ENCODE measurements at regions not wholly inside any gene's neighbourhood (a gene's known extent, or its start where the extent isn't known, plus 50 kb on each side); places are given as distances from the start of the nearest gene placed in this dataset.

GRCh38 chr2:208847651-208848050 lies 441.1 kb downstream of the PTH2R start:
- no peak overlapping the region for H3K4me3 ChIP-seq (ENCODE audit: low read depth, low read length)
- TF ChIP-seq, protein P1, sequence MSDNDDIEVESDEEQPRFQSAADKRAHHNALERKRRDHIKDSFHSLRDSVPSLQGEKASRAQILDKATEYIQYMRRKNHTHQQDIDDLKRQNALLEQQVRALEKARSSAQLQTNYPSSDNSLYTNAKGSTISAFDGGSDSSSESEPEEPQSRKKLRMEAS (IDR thresholded peaks at IDR 0.05; ENCODE audit: low read depth, low read length), result no peak
- TF ChIP-seq MYC (IDR thresholded peaks at IDR 0.05; ENCODE audit: low read depth, low read length), result no peak
- TF ChIP-seq POLR2A (IDR thresholded peaks at IDR 0.05; ENCODE audit: extremely low read depth, insufficient read length), result no peak
- TF ChIP-seq, protein P2, sequence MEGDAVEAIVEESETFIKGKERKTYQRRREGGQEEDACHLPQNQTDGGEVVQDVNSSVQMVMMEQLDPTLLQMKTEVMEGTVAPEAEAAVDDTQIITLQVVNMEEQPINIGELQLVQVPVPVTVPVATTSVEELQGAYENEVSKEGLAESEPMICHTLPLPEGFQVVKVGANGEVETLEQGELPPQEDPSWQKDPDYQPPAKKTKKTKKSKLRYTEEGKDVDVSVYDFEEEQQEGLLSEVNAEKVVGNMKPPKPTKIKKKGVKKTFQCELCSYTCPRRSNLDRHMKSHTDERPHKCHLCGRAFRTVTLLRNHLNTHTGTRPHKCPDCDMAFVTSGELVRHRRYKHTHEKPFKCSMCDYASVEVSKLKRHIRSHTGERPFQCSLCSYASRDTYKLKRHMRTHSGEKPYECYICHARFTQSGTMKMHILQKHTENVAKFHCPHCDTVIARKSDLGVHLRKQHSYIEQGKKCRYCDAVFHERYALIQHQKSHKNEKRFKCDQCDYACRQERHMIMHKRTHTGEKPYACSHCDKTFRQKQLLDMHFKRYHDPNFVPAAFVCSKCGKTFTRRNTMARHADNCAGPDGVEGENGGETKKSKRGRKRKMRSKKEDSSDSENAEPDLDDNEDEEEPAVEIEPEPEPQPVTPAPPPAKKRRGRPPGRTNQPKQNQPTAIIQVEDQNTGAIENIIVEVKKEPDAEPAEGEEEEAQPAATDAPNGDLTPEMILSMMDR (IDR thresholded peaks at IDR 0.05; ENCODE audit: low read depth, low read length), result no peak
- no peak for DNase-seq (ENCODE audit: low read depth)

- DNase-seq (ENCODE audit: low read depth), result no peak
Measured at GRCh38 chr2:208854717-208855116, 448.1 kb downstream of the PTH2R start.

DNA sequence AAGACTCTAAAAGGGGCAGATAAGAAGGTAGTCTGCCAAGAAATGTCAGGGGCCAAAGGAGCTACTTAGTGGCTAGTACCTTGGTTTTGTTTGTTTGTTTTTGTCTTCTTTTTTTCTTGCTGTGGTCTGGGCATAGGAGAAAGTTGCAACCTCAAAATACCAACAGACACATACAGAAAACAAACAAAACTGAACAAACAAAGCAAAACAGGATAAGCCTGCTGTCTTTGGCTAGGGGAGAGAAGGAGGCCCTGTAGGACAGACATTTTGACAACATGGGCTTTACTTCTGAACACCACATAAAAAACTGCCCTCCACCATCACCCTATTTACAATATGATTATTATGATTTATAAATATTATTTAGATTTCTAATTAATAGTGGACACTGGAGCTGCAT lies 460.8 kb downstream of the PTH2R start:
- no peak overlapping the region for H3K4me3 ChIP-seq (ENCODE audit: low read depth, low read length)
- TF ChIP-seq POLR2A (IDR thresholded peaks at IDR 0.05; ENCODE audit: extremely low read depth, insufficient read length), result no peak
- TF ChIP-seq, protein P1 (IDR thresholded peaks at IDR 0.05; ENCODE audit: low read depth, low read length), result no peak
- no peak for TF ChIP-seq MYC (IDR thresholded peaks at IDR 0.05; ENCODE audit: low read depth, low read length)
- TF ChIP-seq, protein P2 (IDR thresholded peaks at IDR 0.05; ENCODE audit: low read depth, low read length), result no peak
- DNase-seq (ENCODE audit: low read depth), result no peak

More at GRCh38 chr2:208854717-208855116, 448.1 kb downstream of the PTH2R start:
- TF ChIP-seq, protein P1 (IDR thresholded peaks at IDR 0.05; ENCODE audit: low read depth, low read length), result no peak
- TF ChIP-seq POLR2A (IDR thresholded peaks at IDR 0.05; ENCODE audit: extremely low read depth, insufficient read length) (no peak), MYC (IDR thresholded peaks at IDR 0.05; ENCODE audit: low read depth, low read length) (no peak)
- TF ChIP-seq, protein P2 (IDR thresholded peaks at IDR 0.05; ENCODE audit: low read depth, low read length), result no peak
- no peak overlapping the region for H3K4me3 ChIP-seq (ENCODE audit: low read depth, low read length)

- no peak overlapping the region for H3K4me3 ChIP-seq (ENCODE audit: low read depth, low read length)
- DNase-seq (ENCODE audit: low read depth), result no peak
- TF ChIP-seq, protein P2 (IDR thresholded peaks at IDR 0.05; ENCODE audit: low read depth, low read length), result no peak
- TF ChIP-seq POLR2A (IDR thresholded peaks at IDR 0.05; ENCODE audit: extremely low read depth, insufficient read length), result no peak
- TF ChIP-seq, protein P1 (IDR thresholded peaks at IDR 0.05; ENCODE audit: low read depth, low read length), result no peak
- TF ChIP-seq MYC (IDR thresholded peaks at IDR 0.05; ENCODE audit: low read depth, low read length), result no peak
Measured at GRCh38 chr2:208872591-208872990, 466.0 kb downstream of the PTH2R start.

GRCh38 chr2:208879666-208880065 lies 473.1 kb downstream of the PTH2R start:
- H3K4me3 ChIP-seq (ENCODE audit: low read depth, low read length), result no peak overlapping the region
- no peak for TF ChIP-seq MYC (IDR thresholded peaks at IDR 0.05; ENCODE audit: low read depth, low read length)
- TF ChIP-seq, protein P1 (IDR thresholded peaks at IDR 0.05; ENCODE audit: low read depth, low read length), result no peak
- TF ChIP-seq, protein P2 (IDR thresholded peaks at IDR 0.05; ENCODE audit: low read depth, low read length), result no peak
- DNase-seq (ENCODE audit: low read depth), result no peak

DNA sequence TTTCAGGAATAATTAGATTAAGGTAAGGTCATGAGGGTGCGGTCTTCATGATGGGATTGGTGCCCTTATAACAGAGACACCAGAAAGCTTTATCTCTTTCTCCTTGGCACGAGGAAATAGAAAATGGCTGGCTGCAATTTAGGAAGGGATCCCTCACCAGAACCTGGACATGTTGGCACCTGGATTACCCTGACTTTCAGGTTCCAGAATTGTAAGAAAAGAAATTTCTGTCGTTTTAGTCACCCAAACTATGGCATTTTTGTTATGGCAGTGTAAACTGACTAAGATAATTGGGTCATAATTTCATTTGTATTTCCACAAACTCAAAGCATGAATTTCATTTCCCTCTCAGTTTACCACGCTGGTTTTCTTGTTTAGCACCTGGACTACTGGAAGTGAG lies 473.6 kb downstream of the PTH2R start:
- no peak for DNase-seq (ENCODE audit: low read depth)
- TF ChIP-seq, protein P2 (IDR thresholded peaks at IDR 0.05; ENCODE audit: low read depth, low read length), result no peak
- TF ChIP-seq MYC (IDR thresholded peaks at IDR 0.05; ENCODE audit: low read depth, low read length) (no peak), POLR2A (IDR thresholded peaks at IDR 0.05; ENCODE audit: extremely low read depth, insufficient read length) (no peak)
- TF ChIP-seq, protein P1 (IDR thresholded peaks at IDR 0.05; ENCODE audit: low read depth, low read length), result no peak
- no peak overlapping the region for H3K4me3 ChIP-seq (ENCODE audit: low read depth, low read length)

Measured in NB4 (cell line).